SKM-1 treated with dmso at 0.1 percent for 144 hours (cell line): ENCODE measurements at regions not wholly inside any gene's neighbourhood (a gene's known extent, or its start where the extent isn't known, plus 50 kb on each side); places are given as distances from the start of the nearest gene placed in this dataset.
"Not testable (repeated sequence)": the region's sequence is repeated elsewhere in the genome, so short reads cannot be mapped to it uniquely, and the experiment has no call there.

Source experiments
- DNase-seq: peaks from one replicate; lab custom pipeline; 2025; ENCODE audit not compliant: unreplicated experiment; lab: John Stamatoyannopoulos, UW

DNA sequence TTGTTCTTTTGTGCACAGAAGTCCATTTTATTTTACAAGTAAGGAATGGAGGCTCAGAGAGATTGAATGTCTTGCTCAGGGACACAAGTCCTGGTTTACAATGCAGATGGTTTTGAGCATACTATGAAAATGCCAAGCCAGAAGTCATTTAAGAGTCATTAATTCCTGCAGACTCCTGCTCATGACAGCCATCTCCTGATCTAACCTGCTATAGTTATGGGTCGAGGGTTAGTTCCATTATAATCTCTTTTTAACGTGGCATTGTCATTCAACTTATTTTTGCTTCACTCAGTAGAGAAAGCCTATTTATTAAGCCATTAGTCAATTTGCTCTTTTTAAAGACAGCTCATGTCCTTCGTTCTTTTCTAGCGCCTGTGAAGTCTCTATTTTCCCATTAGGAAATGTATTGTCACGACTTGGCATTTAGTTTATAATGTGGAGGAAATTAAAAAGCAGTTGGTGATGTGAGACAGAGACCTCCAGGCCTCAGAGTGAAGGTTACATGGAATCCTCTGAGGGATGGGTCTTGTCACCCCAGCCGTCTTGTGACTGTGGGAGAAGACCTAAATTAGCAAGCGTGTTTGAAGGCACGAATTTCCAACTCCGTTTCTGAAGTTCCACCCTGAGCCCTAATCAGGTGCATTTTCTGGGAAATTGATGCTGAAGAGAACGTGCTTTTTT lies 84.1 kb downstream of the ACTBL2 start:
- no peak for DNase-seq

DNA sequence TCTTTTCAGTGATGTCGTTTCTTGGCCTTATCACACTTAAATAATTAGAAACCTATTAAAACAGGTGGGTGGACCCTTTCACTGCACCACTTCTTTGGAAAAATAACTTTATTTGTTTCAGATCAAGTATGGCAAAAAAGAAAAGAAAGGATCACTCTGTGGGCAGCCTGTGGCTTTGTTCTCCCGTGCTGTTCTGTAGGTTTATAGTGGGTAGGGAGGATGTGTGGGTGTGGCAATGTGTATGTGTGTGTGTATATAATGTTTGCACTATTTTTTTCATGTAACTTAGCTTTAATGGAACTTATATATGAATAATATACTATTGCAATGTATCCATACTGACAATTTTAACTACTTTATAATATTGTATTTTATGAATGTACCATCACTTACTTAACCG lies 85.9 kb downstream of the ACTBL2 start:
- no peak for DNase-seq

DNA sequence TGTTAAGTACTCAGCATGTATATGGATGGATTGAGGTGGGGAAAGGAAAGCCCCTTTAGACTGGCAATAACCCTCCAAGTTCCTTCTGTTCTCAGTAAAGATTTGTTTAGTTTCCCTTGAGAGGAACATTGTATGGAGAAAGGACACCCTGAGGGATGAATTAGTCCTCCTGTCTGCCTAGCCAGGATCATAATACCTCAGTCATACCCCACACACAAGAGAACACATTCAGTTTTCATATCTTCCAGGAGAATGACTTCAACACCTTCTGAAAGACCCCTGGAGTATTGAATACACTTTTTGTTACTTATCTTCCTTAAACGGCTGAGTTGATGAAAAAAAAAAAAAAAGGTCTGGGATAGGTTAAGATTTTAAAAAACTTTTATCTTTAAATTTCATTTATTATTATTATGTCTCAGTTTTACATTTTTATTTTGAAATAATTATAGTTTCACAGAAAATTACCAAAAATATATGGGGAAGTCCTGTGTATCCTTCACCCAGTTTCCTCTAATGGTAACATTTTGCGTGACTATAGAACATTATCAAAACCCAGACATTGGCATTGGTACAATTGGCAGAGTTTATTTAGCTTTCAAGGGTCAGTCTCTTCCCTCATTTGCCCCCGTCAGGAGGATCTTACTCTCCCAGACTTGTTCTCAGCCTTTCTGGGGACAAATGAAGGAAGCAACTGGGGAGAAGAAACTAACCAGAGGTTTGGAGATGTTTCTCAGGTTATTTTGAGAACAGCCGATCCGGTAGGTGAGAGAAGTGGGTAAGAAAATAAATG lies 88.0 kb downstream of the ACTBL2 start:
- no peak for DNase-seq

- DNase-seq: no peak
Observed at GRCh38 chr5:57386958-57387357, 95.7 kb downstream of the ACTBL2 start.

DNA sequence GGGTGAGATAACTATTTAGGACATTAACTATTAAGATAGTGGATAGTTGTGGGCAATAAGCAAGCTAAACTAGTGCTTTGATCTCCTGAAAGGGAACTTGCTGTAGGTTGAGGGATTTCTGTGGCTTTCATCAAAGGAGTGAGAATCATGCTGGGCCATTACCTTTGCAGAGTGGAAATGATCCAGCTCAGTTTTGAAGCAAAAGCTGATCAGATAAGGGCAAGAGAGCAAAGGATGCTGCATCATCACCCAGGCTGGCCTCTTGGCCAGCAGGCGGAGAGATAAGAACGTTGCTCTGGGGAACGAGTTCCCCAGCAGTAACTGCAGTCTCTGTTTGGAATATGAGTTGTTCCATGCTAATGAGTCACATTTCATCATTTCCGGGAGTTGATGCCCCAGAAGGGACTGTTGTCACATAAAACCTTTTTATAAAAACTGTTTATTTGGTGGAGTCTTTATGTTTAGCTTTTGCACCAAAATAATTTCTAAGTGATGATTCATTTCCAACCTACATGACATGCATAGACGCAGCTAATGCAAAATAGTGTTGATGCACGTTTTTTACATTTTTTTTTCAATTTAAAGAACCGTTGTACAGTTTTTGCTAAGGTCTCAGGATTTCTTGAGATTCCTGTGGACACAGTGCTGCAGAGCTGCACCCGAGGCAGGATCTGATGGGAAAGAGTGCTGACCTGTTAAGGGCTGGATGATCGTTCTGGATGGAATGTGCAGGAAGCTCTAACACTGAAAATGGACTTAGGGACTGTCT lies 99.3 kb downstream of the ACTBL2 start:
- DNase-seq: no peak

DNA sequence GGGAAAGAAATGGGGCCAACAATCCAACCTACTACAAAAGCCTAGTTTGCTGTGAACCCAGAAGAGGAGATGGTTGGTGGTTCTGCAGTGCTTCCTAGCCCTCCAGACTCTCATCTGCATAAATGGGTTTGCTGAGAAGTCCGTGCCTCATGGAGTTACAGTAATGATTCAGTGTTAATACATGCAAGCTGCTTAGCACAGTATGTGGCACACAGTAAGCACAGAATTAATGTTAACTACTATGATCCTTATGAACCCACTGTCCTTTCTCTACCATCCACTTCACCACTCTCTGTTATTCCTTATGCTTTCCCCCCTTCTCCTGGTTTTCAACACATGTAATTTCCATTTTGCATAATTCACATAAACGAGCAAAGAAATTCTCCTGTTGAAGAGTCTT lies 100.0 kb downstream of the ACTBL2 start:
- no peak for DNase-seq

- DNase-seq: no peak
Observed at GRCh38 chr5:57370376-57370775, 112.2 kb downstream of the ACTBL2 start.

- DNase-seq: no peak
Observed at GRCh38 chr5:57368010-57368409, 114.6 kb downstream of the ACTBL2 start.

- no peak for DNase-seq
Observed at GRCh38 chr5:57366744-57367143, 115.9 kb downstream of the ACTBL2 start.

- DNase-seq: no peak
Observed at GRCh38 chr5:57362951-57363350, 119.7 kb downstream of the ACTBL2 start.

DNA sequence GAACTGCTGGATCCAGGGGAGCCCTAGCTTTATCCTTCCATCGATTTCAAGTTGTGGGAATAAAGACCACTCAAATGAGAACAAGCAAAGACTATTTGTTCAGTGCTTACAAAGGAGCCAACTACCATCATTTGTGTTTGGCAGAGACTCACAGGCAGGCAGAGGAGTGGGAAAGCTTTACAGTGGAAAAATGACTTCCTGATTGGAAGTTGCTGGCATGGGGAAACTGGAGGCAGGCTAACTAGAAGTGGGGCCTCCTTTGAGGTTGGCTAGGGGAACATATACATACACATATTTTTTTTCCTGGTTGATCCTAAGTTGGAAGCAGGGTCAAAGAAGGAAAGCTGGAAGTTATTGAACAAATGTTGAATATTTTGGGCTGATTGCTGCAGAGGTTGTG lies 121.7 kb downstream of the ACTBL2 start:
- no peak for DNase-seq

DNA sequence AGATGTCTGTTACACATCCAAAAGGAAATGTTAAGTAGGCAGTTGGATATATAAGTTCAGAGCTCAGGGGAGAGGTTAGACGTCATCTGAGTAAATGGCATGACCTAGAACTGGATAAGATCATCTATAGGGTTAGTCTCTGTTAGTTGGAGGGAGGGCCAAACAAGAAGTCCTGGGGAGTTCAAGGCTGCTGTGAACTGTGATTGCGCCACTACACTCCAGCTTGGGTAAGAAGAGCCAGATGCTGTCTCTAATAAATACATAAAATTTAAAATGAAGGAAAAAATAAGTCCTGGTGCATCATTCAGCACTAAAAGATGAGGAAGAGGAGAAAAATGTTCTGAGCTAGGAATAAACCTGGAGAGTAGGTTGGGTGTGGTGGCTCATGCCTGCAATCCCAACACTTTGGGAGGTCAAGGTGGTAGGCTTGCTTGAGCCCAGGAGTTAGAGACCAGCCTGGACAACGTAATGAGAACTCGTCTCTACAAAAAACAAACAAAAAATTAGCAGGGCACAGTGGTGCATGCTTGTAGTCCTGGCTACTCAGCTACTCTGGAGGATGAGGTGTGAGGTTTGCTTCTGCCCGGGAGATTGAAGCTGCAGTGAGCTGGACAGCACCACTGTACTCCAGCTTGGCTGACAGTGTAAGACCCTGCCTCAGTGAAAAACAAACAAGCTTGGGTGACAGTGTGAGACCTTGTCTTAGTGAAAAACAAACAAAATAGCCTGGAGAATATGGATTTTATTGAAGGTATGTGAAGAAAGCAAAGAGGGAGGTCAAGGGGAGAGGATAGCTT lies 123.6 kb downstream of the ACTBL2 start:
- no peak for DNase-seq

- DNase-seq: not testable (repeated sequence)
Observed at GRCh38 chr5:57356850-57357249, 125.8 kb downstream of the ACTBL2 start.

DNA sequence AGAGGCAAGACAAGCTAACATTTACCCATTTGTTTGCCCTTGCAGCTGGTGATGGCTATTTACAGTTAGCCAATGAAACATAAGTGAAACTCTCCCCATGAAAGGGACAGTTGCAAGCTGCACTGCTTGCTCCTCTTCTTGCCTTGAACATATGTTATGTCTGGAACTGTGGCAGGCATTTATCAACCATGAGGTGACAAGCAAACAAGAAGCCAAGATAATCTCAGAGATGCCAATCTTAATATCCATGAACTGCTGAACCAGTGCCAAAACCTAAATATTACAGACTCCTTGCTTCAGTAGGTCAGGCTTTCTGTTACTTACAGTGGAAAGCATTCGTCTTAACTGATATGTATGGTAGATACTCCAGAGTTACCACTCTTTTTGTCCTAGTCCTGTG lies 133.4 kb downstream of the ACTBL2 start:
- no peak for DNase-seq

DNA sequence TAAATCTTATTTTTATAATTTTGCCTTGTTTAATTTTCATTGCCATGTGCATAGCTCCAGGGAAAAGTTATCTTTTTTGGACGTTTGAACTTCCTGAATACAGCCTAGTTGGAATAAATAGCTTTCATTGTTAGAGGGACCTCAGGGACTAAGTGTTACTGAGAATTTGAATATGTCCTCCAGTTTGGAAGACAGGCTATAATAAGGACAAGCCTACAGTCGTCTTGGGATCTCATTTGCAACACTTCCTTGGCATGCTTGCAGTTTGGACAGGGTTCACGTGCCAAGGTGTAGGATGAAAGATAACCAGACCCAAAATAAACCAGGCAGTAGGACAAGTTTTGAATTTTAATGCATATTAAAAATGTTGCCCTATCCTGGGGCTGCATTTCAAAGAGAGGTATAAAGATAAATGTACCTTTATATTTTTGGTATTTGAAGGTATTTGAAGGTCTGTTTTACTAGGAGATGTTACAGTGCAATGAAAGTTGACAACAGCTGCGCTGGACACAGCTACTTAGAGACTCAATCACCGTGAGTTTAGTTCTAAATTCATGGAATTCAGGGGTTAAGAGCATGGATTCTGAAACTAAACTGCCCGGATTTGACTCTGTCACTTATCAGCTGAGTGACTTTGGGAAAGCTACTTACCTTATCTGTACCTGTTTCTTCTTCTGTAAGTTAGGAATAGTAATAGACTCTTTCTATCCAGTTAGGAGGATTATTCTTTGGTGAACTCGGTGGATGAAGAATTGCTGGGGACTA lies 134.1 kb downstream of the ACTBL2 start:
- DNase-seq: no peak

- no peak for DNase-seq
Observed at GRCh38 chr5:57346328-57346727, 136.3 kb downstream of the ACTBL2 start.

GRCh38 chr5:57341380-57341979 lies 141.1 kb downstream of the ACTBL2 start:
- no peak for DNase-seq

DNA sequence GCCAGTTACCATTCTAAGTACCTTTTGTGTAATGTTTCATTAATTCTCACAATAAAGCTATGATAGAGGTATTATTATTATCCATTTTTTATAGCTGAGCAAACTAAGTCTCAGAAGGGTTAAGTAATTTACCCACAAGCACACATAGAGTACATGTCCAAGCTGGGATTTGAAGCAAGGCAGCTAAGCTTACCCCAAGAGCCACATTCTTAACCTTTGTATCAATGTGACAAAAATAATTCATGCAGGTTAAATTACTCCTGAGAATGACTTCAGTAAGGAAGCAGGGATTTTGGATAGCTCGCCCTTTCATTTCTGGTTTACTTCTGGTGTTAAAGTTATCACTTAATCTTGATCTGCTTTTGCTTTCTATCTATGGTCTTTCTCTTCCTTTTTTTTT lies 141.9 kb downstream of the ACTBL2 start:
- no peak for DNase-seq

DNA sequence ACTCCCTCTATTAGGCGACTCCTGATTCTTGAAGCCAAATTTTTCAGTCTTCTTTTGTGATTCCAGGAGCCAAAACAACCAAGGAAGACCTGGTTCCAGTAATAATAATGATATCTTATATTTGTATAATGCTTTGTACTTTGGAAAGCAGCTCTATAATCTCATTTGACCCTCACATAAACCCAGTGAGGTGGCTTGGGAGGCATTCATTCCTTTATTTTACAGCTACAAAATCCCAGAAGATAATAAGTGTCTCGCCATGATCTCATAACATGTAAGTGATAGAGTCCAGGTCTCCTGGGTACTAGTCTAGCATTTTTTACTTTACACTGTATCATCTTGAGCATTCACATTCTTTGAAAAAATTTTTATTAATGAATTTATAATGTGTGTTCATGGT lies 143.1 kb downstream of the ACTBL2 start:
- no peak for DNase-seq

DNA sequence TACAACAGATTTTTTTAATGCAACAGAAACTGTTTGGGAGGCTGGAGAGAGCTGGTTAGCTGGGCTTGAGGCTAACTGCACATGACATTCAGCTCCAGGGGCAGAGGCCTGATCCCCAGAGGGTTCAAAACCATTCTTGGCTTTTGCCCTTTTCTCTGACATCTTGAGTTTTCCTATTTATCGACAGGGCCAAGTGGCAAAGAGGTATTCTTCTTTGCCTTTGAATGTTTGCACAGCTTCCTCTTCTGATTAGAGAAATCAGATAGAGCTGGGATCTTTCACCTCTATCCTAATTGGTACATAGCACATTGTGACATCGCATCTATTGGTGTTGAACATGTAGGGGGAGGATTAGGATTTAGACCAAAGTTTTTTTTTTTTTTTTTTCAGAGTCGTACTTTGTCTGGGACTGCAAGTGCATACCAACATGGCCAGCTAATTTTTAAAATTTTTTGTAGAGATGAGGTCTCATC lies 143.7 kb downstream of the ACTBL2 start:
- no peak for DNase-seq
